MM.1S (cell line): ENCODE measurements at regions not wholly inside any gene's neighbourhood (a gene's known extent, or its start where the extent isn't known, plus 50 kb on each side); places are given as distances from the start of the nearest gene placed in this dataset.

Experiments used
- DNase-seq: peaks from one replicate; pipeline ENCODE4 v3.0.0-alpha.2; 2015
- H2AFZ ChIP-seq: fragments of 300-600 bp; sonication (generic); 2 replicates; pipeline ENCODE4 v1.6.0; 2016; ENCODE audit warnings: antibody characterized with exemption, low read length
- H3F3A ChIP-seq: fragments of 300-600 bp; sonication (generic); 2 replicates; pipeline ENCODE4 v1.6.1; 2016; ENCODE audit warnings: mild to moderate bottlenecking, antibody characterized with exemption, low read length, moderate library complexity, mixed read lengths; ENCODE audit not compliant: insufficient read depth
- H3K27ac ChIP-seq: fragments of 300-600 bp; sonication (generic); 2 replicates; pipeline ENCODE4 v1.5.1; 2016; ENCODE audit warnings: mild to moderate bottlenecking, low read length
- H3K27me3 ChIP-seq: fragments of 300-600 bp; sonication (generic); replicated peaks from 2 replicates; pipeline ENCODE4 v1.6.0; 2016; ENCODE audit warnings: low read length; ENCODE audit not compliant: insufficient read depth
- H3K36me3 ChIP-seq: fragments of 300-600 bp; sonication (generic); replicated peaks from 2 replicates; pipeline ENCODE4 v1.6.1; 2016; ENCODE audit warnings: mild to moderate bottlenecking, low read length, mixed read lengths; ENCODE audit not compliant: insufficient read depth
- H3K4me1 ChIP-seq: fragments of 300-600 bp; sonication (generic); 2 replicates; pipeline ENCODE4 v1.6.1; 2016; ENCODE audit warnings: low read length, mixed read lengths
- H3K4me2 ChIP-seq: fragments of 300-600 bp; sonication (generic); 2 replicates; pipeline ENCODE4 v1.6.0; 2016; ENCODE audit warnings: low read depth, low read length
- H3K4me3 ChIP-seq: fragments of 300-600 bp; sonication (generic); 2 replicates; pipeline ENCODE4 v1.5.1; 2016; ENCODE audit warnings: low read length, mixed read lengths
- H3K79me2 ChIP-seq: fragments of 300-600 bp; sonication (generic); 2 replicates; pipeline ENCODE4 v1.6.1; 2016; ENCODE audit warnings: mixed run types, low read length, mixed read lengths
- H3K9ac ChIP-seq: fragments of 300-600 bp; sonication (generic); 2 replicates; pipeline ENCODE4 v1.6.1; 2016; ENCODE audit warnings: low read length, mixed read lengths
- H3K9me2 ChIP-seq: fragments of 300-600 bp; sonication (generic); replicated peaks from 2 replicates; pipeline ENCODE4 v1.6.1; 2016; ENCODE audit warnings: mild to moderate bottlenecking, low read length, mixed read lengths; ENCODE audit not compliant: insufficient read depth
- H3K9me3 ChIP-seq: fragments of 300-600 bp; sonication (generic); replicated peaks from 2 replicates; pipeline ENCODE4 v1.6.1; 2016; ENCODE audit warnings: mild to moderate bottlenecking, low read length, mixed read lengths; ENCODE audit not compliant: insufficient read depth
- H4K20me1 ChIP-seq: fragments of 300-600 bp; sonication (generic); 2 replicates; pipeline ENCODE4 v1.6.1; 2016; ENCODE audit warnings: mild to moderate bottlenecking, low read length, moderate library complexity, mixed read lengths; ENCODE audit not compliant: insufficient read depth
- EZH2 ChIP-seq: fragments of 300-600 bp; sonication (generic); optimal IDR thresholded peaks from 2 replicates; pipeline ENCODE3; 2017; ENCODE audit warnings: low read depth, mild to moderate bottlenecking, antibody characterized with exemption, low read length, mixed read lengths
- EZH2phosphoT487 ChIP-seq: fragments of 300-600 bp; sonication (generic); IDR thresholded peaks from 2 replicates; pipeline ENCODE4 v1.6.1; 2018; ENCODE audit warnings: antibody characterized with exemption, low read length
- TF ChIP-seq, protein P1 (sequence below): fragments of 300-600 bp; sonication (generic); IDR thresholded peaks from 2 replicates; pipeline ENCODE4 v1.5.1; 2016; ENCODE audit warnings: antibody characterized with exemption, low read length, mixed read lengths

GRCh38 chr6:44530209-44530909, 142.9 kb downstream of the CDC5L start:
- no peaks in the 10 kb centered on the region for H3K79me2 ChIP-seq

DNA sequence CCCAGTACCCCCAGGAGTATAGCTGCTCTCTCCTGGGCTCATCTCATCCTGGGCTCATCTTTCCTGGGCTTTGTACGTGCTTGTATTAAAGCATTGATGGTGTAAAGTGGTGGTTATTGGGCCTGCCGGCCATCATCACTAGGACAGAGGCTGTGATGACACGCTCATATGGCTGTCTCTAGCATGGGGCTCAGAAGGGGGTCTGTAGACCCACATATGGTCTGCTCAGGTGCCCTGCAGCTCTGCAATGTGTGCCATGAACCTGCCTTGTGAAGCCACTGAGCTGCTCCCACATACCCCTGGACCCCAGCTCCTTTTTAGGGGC, 143.4 kb downstream of the CDC5L start:
- H3K79me2 ChIP-seq: no peaks in the 10 kb centered on the region
- no peak for DNase-seq
- no peak for TF ChIP-seq EZH2
- TF ChIP-seq, protein P1, sequence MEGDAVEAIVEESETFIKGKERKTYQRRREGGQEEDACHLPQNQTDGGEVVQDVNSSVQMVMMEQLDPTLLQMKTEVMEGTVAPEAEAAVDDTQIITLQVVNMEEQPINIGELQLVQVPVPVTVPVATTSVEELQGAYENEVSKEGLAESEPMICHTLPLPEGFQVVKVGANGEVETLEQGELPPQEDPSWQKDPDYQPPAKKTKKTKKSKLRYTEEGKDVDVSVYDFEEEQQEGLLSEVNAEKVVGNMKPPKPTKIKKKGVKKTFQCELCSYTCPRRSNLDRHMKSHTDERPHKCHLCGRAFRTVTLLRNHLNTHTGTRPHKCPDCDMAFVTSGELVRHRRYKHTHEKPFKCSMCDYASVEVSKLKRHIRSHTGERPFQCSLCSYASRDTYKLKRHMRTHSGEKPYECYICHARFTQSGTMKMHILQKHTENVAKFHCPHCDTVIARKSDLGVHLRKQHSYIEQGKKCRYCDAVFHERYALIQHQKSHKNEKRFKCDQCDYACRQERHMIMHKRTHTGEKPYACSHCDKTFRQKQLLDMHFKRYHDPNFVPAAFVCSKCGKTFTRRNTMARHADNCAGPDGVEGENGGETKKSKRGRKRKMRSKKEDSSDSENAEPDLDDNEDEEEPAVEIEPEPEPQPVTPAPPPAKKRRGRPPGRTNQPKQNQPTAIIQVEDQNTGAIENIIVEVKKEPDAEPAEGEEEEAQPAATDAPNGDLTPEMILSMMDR: no peak
- no peak for TF ChIP-seq EZH2phosphoT487
- no peak overlapping the region for H3K9ac ChIP-seq
- H3K9me3 ChIP-seq: no peaks in the 10 kb centered on the region
- no peaks in the 10 kb centered on the region for H4K20me1 ChIP-seq
- H3F3A ChIP-seq: peaks cover under 1% of the 10 kb centered on the region; the same call in 1 of the 2 replicates
- no peak overlapping the region for H3K4me2 ChIP-seq
- no peaks in the 10 kb centered on the region for H3K9me2 ChIP-seq
- no peak overlapping the region for H3K4me3 ChIP-seq
- no peak overlapping the region for H2AFZ ChIP-seq
- H3K27ac ChIP-seq: no peak overlapping the region
- no peaks in the 10 kb centered on the region for H3K27me3 ChIP-seq
- H3K4me1 ChIP-seq: no peaks in the 10 kb centered on the region
- H3K36me3 ChIP-seq: no peaks in the 10 kb centered on the region

More at GRCh38 chr6:44530209-44530909, 142.9 kb downstream of the CDC5L start:
- Histone ChIP-seq H3K4me1 (peaks cover 3% of the 10 kb centered on the region), H3K4me3 (no peak overlapping the region), H3K9me2 (no peaks in the 10 kb centered on the region), H2AFZ (no peak overlapping the region), H3K27me3 (no peaks in the 10 kb centered on the region), H3F3A (peaks cover 6% of the 10 kb centered on the region), H3K9me3 (no peaks in the 10 kb centered on the region), H4K20me1 (no peaks in the 10 kb centered on the region), H3K9ac (no peak overlapping the region), H3K4me2 (no peak overlapping the region), H3K36me3 (no peaks in the 10 kb centered on the region), H3K27ac (no peak overlapping the region)
- TF ChIP-seq, protein P1: no peak
- TF ChIP-seq EZH2 (no peak), EZH2phosphoT487 (no peak)
- no peak for DNase-seq

DNA sequence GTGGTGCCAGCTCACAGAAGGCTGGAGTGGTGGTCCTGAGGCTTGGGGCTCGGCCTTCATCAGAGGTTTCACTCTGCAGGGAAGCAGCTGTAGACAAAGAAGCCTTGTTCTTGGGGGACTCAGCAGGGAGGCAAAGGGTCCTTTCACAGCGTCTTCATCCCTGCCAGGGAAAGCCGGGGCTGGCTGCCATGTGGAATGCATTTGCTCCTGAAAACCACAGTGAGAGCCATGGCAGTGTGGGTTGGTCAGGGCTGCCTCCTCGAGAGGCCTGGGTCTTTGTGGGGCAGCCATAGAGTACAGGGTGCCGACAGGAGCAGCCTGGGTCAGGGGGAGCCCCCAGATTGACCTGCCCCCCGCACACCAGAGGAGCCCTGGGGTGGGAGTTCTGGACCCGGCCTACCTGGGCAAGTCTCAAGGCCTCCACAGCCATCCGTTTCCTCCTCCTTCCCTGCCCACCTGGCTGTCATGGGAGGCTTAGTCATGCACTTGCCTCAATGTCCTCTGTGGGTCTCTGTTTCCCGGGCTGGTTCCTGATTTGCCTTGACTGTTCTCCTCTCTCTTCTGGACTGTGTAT, 144.0 kb downstream of the CDC5L start:
- Histone ChIP-seq H3K9me3 (no peaks in the 10 kb centered on the region), H3K79me2 (no peaks in the 10 kb centered on the region), H2AFZ (no peak overlapping the region), H4K20me1 (no peaks in the 10 kb centered on the region), H3F3A (no peaks in the 10 kb centered on the region), H3K27ac (no peak overlapping the region), H3K4me2 (no peak overlapping the region), H3K4me3 (no peak overlapping the region), H3K36me3 (no peaks in the 10 kb centered on the region), H3K9me2 (no peaks in the 10 kb centered on the region), H3K27me3 (no peaks in the 10 kb centered on the region), H3K4me1 (no peaks in the 10 kb centered on the region), H3K9ac (no peak overlapping the region)
- no peak for DNase-seq
- TF ChIP-seq, protein P1: no peak
- no peak for TF ChIP-seq EZH2phosphoT487
- no peak for TF ChIP-seq EZH2
